CD4-positive, alpha-beta T cell (primary cell): ENCODE measurements at regions not wholly inside any gene's neighbourhood (a gene's known extent, or its start where the extent isn't known, plus 50 kb on each side); places are given as distances from the start of the nearest gene placed in this dataset.

Source experiments
- ATAC-seq: fragments of 200-7000 bp; cut with Tn5 transposase; one replicate; pipeline ENCODE4 v1.10.0; 2022; ENCODE audit warnings: mild to moderate bottlenecking; ENCODE audit not compliant: poor library complexity
- CTCF ChIA-PET: fragments of 350-600 bp; sonication (Branson Sonifier 250); formaldehyde crosslinking; loops from one replicate; lab custom pipeline; 2021; ENCODE audit warnings: antibody characterized with exemption, inconsistent platforms; lab: Charles Lee
- POLR2A ChIA-PET: fragments of 350-600 bp; sonication (Branson Sonifier 250); formaldehyde crosslinking; loops from one replicate; lab custom pipeline; 2021; ENCODE audit warnings: antibody characterized with exemption, inconsistent platforms; lab: Charles Lee
- DNase-seq, 14 experiments: peaks; one replicate each; pipeline ENCODE4 v3.0.0-alpha.2; 2013 to 2020; ENCODE audit warnings: mixed read lengths in 2 of 14
- H3K27ac ChIP-seq, 2 donors: one replicate each; pipeline versions ENCODE4 v1.5.1 to v1.7.0; 2013; ENCODE audit warnings: low read length in 2 of 2, low read depth in 1 of 2, mild to moderate bottlenecking in 1 of 2
- H3K27me3 ChIP-seq, 2 experiments: 1 replicate in 1 of 2; 2 replicates in 1 of 2; pipeline versions ENCODE4 v1.6.1 to v1.7.0; 2013; ENCODE audit warnings: low read length in 2 of 2, control low read depth in 1 of 2, mild to moderate bottlenecking in 1 of 2, moderate library complexity in 1 of 2; ENCODE audit not compliant: insufficient read depth in 2 of 2, control insufficient read depth in 1 of 2
- H3K36me3 ChIP-seq: one replicate; pipeline ENCODE4 v1.6.1; 2013; ENCODE audit warnings: low read length, control low read depth; ENCODE audit not compliant: insufficient read depth
- H3K4me1 ChIP-seq: one replicate; pipeline ENCODE4 v1.6.1; 2013; ENCODE audit warnings: low read length, control low read depth; ENCODE audit not compliant: insufficient read depth
- H3K4me3 ChIP-seq: one replicate; pipeline ENCODE4 v1.5.1; 2013; ENCODE audit warnings: mild to moderate bottlenecking, low read length, moderate library complexity
- H3K9me3 ChIP-seq, 2 experiments: 1 replicate in 1 of 2; 2 replicates in 1 of 2; pipeline versions ENCODE4 v1.6.1 to v1.7.0; 2013; ENCODE audit warnings: low read length in 2 of 2, mild to moderate bottlenecking in 2 of 2, control low read depth in 1 of 2, moderate library complexity in 1 of 2; ENCODE audit not compliant: control insufficient read depth in 1 of 2, insufficient read depth in 1 of 2
- H3K27ac Mint-ChIP-seq: one replicate; pipeline ENCODE4 v1.8.0; 2020; ENCODE audit warnings: mixed read lengths
- H3K27me3 Mint-ChIP-seq: one replicate; pipeline ENCODE4 v1.8.0; 2021; ENCODE audit warnings: mixed read lengths
- H3K36me3 Mint-ChIP-seq: one replicate; pipeline ENCODE4 v1.8.0; 2021; ENCODE audit warnings: low read depth, mixed read lengths
- H3K4me1 Mint-ChIP-seq: one replicate; pipeline ENCODE4 v1.8.0; 2021; ENCODE audit warnings: low read depth, mixed read lengths
- H3K4me3 Mint-ChIP-seq: one replicate; pipeline ENCODE4 v1.8.0; 2020; ENCODE audit warnings: mild to moderate bottlenecking, mixed read lengths
- H3K9me3 Mint-ChIP-seq: one replicate; pipeline ENCODE4 v1.8.0; 2020; ENCODE audit warnings: mixed read lengths
- intact Hi-C, 2 experiments: fragments of 100-400 bp; cut with DNase I in 1 of 2; cut with micrococcal nuclease in 1 of 2; formaldehyde crosslinking; loops; one replicate each; pipeline versions ENCODE4 v1.15.1 to v1.9.0; 2023 to 2025; cut with DNase I, micrococcal nuclease
- TF ChIP-seq, protein P1 (sequence below): fragments of 200-600 bp; IDR thresholded peaks from one replicate; pipeline ENCODE4 v1.8.0; 2022; ENCODE audit warnings: antibody characterized with exemption, mild to moderate bottlenecking

- Mint-ChIP-seq H3K27ac (no peak overlapping the region), H3K4me3 (no peak overlapping the region), H3K9me3 (no peaks in the 10 kb centered on the region), H3K36me3 (no peaks in the 10 kb centered on the region), H3K4me1 (no peaks in the 10 kb centered on the region), H3K27me3 (no peaks in the 10 kb centered on the region)
- Histone ChIP-seq H3K4me1 (no peaks in the 10 kb centered on the region), H3K36me3 (no peaks in the 10 kb centered on the region), H3K4me3 (no peak overlapping the region), H3K9me3 (no peaks in the 10 kb centered on the region), H3K27me3 (no peaks in the 10 kb centered on the region), H3K27ac (no peak overlapping the region)
- intact Hi-C loops, result no loop called here
- ChIA-PET POLR2A (no interaction called here), CTCF (no interaction called here)
- TF ChIP-seq, protein P1, sequence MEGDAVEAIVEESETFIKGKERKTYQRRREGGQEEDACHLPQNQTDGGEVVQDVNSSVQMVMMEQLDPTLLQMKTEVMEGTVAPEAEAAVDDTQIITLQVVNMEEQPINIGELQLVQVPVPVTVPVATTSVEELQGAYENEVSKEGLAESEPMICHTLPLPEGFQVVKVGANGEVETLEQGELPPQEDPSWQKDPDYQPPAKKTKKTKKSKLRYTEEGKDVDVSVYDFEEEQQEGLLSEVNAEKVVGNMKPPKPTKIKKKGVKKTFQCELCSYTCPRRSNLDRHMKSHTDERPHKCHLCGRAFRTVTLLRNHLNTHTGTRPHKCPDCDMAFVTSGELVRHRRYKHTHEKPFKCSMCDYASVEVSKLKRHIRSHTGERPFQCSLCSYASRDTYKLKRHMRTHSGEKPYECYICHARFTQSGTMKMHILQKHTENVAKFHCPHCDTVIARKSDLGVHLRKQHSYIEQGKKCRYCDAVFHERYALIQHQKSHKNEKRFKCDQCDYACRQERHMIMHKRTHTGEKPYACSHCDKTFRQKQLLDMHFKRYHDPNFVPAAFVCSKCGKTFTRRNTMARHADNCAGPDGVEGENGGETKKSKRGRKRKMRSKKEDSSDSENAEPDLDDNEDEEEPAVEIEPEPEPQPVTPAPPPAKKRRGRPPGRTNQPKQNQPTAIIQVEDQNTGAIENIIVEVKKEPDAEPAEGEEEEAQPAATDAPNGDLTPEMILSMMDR, result no peak
- no peak for ATAC-seq
- DNase-seq, result no peak
Measured at GRCh38 chr7:34217972-34218371, 312.6 kb downstream of the BMPER start.

DNA sequence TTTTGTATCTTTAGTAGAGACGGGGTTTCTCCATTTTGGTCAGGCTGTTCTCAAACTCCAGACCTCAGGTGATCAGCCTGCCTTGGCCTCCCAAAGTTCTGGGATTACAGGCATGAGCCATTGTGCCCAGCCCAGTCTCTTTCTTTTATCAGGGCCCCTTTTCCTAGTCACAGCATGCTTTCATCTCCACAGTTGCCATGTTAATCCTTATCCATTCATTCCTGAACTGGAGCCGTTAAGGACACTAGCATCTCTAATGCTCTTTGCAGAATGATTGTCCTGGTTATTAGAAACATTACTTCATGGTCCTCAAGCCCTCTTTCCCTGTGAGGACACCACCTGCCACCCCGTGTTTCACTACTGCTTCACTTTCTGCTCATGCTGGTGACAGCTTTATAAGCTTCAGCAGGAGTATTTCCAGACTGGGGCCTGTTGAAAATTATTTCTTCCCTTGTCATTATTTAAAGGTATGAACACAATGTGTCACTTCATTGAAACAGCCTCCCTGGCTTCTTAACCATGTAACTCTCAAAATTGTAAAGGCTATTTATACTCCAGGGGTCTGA lies 313.9 kb downstream of the BMPER start:
- POLR2A ChIA-PET, result no interaction called here
- no peak overlapping the region for H3K27ac ChIP-seq
- CTCF ChIA-PET, result no interaction called here
- no peaks in the 10 kb centered on the region for H3K9me3 ChIP-seq
- Mint-ChIP-seq H3K4me3 (no peak overlapping the region), H3K27ac (no peak overlapping the region), H3K27me3 (no peaks in the 10 kb centered on the region), H3K9me3 (no peaks in the 10 kb centered on the region), H3K36me3 (no peaks in the 10 kb centered on the region), H3K4me1 (no peaks in the 10 kb centered on the region)
- ATAC-seq, result no peak
- intact Hi-C loops, result no loop called here
- no peaks in the 10 kb centered on the region for H3K4me1 ChIP-seq
- no peak for DNase-seq
- no peaks in the 10 kb centered on the region for H3K27me3 ChIP-seq
- no peaks in the 10 kb centered on the region for H3K36me3 ChIP-seq
- TF ChIP-seq, protein P1, result no peak
- no peak overlapping the region for H3K4me3 ChIP-seq

DNA sequence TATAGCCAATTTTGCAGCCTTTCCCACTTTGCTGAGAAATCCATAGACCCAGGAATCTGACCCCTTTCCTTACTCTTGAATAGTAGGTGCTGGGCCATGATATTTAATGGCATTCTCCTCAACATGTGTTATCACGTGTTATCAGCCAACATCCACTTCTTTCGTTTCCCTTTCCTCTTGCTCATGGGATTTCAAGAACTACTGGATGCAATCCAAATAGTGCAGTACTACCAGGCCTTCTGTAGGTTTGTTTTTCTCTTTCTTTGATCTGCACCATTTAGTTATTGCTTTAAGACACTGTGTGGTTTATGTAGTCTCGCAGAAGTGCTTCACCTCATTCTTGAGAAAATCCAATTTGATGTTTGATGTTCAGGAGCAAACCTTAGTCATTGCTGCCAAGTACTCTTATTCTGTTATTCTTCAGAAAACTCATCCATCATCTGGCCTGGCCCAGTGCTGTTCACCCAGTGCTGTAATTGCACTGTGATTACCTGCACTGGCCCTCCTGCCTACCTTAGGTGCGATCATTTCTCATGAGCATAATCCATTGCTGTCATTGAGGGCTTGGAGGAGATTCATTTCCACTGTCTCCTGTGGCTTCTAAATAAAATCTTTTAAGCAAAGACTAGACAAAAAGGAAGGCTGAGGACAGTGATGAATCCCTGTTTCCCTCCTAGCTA lies 315.3 kb downstream of the BMPER start:
- no peak overlapping the region for H3K27ac ChIP-seq
- POLR2A ChIA-PET, result no interaction called here
- TF ChIP-seq, protein P1, result no peak

More for the DNA sequence above, 315.3 kb downstream of the BMPER start:
- Histone ChIP-seq H3K4me3 (no peak overlapping the region), H3K27me3 (no peaks in the 10 kb centered on the region), H3K36me3 (no peaks in the 10 kb centered on the region), H3K9me3 (no peaks in the 10 kb centered on the region), H3K4me1 (no peaks in the 10 kb centered on the region)
- Mint-ChIP-seq H3K4me1 (no peaks in the 10 kb centered on the region), H3K4me3 (no peak overlapping the region), H3K36me3 (no peaks in the 10 kb centered on the region), H3K9me3 (no peaks in the 10 kb centered on the region), H3K27ac (no peak overlapping the region), H3K27me3 (no peaks in the 10 kb centered on the region)
- ATAC-seq, result no peak
- DNase-seq, result no peak
- intact Hi-C loops, result no loop called here
- CTCF ChIA-PET, result no interaction called here
